ENCODE measurements at regions not wholly inside any gene's neighbourhood (a gene's known extent, or its start where the extent isn't known, plus 50 kb on each side); places are given as distances from the start of the nearest gene placed in this dataset.

DNA sequence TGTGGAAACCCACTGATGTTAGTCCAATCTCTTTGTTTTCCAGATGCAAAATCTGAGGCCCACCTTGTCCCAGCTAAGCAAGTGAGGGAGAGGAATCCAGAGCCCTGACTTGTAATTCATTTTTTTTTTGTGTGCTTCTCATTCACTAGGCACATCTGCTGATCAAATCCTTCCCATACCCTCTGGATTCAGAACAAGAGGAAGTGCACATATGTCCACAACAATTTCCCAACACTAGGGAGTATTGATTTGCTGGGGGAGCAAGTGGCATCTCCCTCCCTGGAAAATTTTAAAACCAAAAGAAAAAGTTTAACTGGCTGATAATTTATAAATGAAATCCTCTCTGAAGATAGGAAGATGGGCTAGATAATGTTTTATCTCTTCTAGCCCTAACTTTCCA is 94.6 kb upstream of the RFC3 start:
- no peak for DNase-seq

DNA sequence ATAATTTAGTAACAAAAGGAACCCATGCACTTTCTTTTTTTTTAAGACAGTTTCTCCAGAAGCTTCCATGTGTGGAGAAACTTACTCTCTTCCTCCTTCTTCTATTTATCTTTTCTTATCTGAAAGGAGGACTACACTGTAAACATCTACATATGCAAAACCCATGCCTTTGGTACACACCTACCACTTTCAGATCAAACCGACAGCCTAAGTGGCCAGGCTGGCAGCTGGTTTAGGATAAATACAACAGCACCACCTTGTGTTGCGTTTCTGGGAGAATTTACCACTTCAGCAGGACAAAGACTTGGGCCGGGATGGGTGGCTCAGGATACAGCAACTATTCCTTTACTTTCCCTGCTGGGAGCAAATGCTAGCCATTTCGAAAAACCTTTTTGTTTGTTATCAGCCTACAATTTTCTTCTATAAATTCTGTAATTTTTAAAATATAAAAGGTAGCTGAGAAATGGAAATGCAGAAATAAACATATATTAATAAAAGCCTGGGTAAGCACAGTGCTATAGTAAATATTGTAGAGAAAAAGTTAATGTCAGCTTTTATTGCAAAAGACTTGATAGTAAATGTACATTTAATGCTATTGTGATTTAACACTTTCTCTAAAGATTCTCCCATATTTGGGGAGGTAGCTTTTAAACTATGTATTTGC is 94.0 kb upstream of the RFC3 start:
- peak; percentile 85 for DNase-seq

DNA sequence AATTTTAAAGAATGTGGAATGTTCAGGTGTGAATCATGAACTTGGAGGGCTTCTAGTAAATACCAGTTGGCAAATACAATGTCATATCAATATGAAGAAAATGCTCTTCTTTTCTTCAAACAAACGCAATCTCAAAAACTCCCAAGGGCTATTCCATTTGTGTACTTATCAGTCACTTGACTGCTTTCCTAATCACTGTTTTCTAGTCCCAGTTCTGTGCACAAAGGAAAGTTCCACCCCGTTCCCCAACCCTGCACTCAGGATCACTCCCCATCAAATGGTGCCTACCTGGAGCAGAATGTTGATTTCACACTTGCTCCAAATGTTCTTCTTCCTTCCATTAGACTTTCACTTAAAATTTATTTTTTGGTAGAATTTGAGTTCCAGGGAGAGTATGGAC is 92.6 kb upstream of the RFC3 start:
- no peak for DNase-seq

DNA sequence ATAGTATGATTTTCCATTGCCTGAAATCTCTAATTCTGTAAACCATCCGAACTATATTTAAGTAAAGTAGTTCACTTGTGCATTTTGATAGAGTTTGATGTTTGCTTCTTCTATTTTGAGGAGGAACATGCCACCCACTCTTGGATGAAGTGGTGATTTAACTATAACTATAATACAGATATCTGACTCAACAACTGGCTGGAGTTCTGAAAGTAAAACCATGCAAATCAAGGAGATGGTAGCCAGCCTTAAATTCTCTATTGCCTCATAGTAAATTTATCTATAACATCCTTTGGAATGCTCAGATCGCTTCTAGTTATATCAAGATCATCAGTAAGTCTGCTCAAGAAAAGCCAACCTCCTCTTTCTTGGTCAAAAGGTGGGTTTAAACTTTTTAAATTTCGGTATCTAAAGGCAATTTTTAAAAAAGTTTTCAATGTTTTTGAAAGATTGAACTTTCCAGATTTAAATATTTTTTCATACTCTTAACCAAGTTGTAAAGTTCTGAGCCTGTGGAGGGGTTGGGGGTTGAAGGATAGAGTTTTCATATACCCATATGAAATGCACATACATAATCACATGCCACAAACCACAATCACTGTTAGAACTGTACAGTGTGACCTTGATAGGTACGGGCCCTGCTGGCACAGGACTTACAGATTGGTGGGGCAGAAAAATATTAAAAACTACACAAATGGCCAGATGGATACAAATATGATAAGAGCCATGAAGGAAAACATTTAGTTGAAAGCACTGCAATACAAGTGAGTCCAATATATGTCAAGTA is 90.5 kb upstream of the RFC3 start:
- DNase-seq, result no peak

DNA sequence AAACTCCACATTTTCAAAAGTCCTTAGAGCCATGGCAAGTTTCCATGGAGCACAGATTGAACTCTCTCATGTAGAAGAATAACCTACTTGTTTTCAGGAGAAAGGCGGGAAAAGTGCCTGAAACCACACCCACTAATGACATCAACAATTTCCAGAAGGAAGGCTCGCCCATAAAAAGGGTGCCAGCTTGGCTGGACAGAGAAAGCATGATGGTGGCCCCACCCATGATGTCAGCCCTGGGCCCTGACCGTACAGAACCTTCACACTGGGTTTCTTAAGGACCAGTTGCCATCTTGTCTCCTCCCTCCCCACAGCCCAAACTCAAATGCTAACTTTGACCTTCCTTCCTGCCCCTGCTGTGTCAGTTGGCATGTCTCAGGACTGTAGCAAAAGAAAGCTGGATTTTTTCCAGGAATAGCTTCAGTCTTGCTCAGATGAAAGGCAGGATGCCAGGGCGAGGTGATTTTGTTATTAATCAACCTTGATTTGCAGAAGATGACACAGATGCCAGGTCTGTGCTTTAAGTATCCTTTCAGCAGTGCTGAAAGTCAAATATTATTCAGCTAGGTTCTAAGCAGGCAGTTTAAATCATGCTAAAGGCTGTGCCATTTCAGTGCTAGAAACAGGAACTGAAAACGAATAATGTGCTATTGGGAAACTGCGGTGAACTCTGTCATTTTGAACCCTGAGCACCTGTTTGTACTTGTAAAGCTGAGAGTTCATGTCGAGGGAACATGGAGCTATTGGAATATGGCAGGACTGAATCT is 89.5 kb upstream of the RFC3 start:
- DNase-seq, result no peak

DNA sequence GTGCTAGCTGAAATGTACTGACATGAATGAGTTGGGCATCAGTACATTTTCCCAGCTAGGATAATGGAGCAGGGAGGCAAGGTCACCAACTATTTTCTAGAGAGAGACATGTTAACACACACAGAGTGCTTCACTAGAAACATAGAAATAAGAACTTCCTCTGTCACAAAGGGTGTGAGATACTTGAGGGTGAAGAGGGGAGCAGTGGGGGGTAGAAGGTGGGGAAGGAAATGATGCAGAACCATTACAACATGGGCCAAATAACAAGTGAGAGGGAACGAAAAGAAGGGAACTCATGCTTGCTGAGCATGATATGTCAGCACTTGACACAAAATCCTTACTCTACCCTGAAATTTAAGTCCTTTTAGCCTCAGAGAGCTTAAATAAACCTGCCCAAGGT is 87.8 kb upstream of the RFC3 start:
- DNase-seq, result no peak

DNA sequence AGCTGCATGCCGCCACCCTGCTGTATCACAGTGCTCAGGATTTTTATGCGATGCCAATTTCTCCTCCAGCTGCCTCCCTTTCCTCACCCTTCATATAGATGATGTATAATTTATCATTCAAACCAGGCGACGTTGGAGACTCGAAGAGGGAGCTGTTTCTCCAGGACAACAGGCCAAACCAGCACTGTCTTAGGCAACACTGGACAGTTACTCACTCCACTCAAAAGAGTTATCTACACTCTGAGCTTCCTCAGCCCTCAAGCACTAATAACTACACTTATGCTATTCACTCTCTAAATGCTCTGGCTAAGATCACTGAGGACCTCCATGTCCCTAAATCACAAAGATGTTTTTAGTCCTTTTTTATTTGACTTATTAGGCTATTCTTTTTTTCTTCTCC is 87.3 kb upstream of the RFC3 start:
- DNase-seq, result no peak

DNA sequence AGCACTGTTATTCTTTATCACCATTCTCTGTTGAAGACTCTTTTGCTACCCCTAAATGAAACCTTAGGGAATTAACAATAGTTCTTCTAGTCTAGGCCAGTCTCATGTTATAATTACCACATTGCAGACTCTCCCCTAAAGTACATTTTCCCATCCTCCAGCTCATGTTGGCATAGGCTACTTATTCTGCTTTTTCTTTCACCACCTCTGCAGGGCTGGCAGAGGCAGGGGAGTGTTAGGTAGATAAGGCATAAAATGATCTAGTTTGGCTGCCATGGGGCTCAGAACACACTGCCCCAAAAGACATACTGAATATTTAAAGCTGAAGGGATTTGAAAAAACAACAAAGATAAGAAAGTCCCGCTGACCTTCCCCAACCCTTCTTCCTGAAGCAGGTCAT is 82.7 kb upstream of the RFC3 start:
- DNase-seq, result no peak

DNA sequence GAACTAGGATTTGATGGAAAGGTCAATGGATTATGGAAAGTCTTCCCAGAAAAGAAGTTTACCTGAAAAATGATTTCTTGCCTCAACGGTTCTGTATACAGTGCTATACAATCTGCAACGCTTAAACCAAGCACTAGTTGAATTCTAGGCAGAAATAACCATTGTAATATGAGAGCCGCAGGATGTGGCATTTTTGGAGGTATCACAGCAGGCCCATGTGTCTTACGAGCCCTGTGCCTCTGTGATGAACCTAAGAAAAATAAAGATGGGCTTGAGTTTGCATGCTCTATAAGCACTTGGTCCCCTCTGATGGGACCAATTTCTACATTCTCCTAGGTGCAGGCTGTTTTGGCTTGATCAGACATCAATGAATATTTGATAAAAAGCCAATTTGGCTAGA is 78.7 kb upstream of the RFC3 start:
- no peak for DNase-seq

DNA sequence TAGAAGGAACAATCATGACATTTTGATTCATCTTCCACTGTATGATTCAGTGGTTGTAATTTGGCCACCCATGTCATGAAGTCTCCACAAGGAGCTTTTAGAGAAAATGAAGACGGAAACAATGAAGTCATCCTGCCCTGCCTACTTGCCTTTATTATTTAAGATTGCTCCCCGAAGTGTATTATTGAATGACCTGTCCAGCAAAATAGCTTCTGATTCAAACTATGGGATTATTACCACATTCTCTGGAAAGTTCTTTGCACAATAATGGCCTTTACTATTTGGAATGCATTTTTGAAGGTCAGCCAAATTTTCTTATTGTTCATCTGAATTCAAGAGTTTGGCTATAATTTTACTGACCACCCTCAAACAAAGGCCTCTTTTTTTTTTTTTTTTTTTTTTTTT is 77.8 kb upstream of the RFC3 start:
- peak; percentile 67 for DNase-seq

DNA sequence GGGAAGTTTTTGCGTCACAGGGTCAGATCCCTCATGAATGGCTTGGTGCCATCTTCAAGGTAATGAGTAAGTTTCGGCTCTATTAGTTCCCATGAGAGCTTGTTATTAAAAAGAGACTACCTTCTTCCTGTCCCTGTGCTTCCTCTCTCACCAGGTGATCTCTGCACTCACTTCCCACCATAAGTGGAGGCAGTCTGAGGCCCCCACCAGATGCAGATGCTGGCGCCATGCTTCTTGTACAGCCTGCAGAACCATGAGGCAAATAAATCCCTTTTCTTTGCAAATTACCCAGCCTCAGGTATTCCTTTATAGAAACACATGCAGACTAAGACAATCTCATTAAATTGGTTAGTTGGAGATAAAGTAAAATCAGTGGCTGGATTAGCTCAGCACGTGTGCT is 75.6 kb upstream of the RFC3 start:
- no peak for DNase-seq

DNA sequence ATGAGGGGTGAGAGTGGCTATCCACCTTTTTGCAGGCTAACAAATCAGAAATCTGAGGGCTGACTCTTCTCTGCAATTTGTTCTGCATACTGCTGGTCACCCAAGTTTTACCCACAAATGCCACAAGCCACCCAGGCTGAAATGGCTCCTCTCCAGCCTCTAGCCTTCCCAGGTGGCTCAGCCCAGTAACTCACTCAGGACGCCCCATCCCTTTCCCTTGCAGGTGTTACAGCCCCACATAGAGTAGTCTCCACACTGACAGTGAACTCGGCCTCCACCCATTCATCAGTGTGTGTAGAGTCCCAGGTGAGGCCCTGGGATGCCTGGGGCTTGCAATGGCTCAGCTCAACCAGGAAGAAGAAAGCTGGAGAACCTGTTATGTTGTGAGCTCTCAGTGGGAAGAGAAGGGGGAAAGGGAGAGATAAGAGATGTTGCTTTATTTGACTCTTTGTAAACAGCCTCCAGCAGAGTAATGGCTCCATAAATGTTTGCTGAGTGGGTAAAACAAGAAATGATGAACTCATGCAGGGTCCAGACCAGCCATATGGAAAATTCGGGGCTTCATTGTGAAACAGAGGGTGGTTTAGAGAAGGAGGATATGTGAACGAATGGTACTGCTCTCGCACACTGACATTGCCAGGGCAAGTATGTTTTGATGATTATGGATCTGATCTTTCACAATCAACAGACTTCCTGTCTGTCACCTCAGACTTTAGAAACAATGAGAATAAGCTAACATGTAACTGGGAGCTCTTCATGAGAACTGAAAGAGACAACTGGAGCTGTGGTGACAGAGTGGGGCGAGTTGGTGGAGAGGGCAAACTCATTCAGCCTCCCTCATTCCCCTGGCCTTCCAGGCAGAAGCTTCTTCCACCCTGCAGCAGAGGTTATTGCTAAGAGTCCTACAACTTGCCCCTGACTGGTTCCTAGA is 74.2 kb upstream of the RFC3 start:
- no peak for DNase-seq

DNA sequence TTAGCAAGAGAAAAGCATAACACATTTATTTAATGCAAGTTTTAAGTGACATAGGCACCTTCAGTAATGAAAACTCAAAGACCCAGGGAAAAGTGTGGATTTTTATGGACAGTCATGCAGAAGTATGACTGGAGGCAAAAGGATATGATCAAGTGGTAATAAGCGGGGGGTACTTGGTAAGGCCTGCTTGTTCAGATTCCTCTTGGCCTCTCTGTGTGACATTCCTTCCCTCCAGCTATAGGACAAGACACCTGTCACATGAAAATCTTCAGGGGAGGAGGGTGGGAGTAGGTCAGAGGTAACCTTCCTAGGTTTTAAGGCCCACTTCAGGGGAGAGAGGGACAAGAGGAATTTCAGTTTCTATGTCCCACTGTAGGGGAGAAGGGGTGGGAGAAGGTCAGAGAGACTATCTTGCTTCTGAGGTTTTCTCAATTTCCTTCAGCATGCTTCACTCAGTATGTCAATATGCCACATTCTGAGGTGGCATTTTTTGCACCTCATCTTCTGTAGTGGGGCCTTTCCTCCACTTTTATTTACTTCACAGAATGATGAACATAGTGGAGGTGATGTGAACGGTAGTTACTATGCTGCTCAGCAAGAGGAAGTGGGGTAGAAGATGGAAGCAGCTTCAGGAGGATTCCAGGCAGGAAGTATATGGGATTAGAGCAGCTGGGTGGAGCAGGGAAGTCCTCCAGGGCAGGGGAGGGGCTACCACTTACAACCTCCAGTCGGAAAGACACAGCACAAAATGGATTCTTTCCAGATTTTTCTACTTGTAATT is 73.2 kb upstream of the RFC3 start:
- no peak for DNase-seq

DNA sequence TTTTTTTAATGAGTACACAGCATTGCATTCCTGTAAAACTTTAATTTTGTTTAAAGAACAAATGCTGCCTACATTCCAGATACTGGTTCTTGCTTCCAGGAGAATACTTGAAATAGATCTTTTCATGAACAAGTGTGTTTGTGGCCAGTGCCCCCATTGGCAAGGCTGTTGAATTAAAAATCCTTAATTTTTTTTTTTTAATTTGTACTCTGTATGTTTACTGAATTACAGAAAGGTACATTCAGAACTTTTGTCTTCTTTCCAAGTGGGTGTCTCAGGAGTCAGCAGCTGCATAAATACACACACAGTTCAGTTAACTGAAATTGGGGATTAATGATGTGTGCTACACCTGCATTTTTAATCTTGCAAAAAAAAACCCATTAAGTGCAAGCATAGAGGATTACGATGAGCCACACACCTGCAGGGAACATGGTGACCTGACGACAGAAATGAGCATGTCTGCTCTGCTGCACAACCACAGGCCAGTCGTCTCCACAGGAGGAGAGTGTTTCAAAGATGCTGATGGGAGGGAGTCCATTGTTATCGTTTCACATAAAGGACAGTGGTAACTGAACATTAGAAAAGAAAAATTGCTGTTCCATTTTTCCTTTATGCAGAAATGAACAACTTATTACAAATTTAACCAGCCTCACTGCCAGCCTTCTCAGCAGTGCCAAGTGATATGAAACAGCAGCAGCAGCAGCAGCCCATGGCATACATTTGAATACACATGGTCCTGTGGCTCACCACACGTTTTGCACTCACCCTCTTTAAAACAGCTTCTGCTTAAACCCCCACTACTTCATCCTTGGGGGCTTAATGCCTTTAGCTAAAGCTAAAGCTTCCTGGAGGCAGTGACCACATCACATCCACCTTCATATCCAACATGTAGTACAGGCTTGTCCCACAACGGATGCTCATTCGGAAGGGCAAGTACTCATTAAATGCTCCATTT is 72.3 kb upstream of the RFC3 start:
- DNase-seq, result no peak

DNA sequence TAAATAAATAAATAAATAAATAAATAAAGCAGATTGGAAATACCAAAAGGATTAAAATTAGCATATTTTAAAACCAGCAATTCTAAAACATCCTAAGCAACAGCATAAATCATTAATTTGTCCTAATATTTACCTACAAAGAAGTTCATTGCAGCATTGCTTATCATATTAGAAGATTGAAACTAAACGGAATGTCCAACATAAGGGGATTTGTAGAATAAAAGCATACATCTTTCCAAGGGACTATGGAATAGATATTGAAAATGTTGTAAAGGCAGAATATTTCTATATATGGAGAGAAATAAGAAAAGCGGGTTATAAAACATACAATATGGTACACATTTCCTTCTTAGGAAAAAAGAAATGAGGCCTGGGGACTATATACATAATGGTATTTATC is 71.1 kb upstream of the RFC3 start:
- no peak for DNase-seq

DNA sequence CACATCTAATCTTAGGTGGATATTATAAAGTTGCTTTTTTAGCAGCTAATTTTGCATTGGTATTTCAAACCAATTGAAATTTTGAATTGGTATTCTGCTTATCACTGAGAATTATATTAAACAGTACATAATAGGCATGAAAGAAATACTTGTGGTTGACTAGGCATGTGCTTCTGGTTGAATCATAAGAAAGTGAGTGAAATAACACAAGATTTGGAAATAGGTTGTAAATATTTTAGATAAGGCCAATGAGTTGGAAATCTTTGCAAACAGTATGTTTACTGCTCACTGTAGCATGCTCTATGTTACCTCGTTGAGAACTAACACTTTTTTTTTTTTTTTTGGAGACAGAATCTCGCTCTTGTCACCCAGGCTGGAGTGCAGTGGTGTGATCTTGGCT is 66.8 kb upstream of the RFC3 start:
- peak; percentile 40 for DNase-seq

DNA sequence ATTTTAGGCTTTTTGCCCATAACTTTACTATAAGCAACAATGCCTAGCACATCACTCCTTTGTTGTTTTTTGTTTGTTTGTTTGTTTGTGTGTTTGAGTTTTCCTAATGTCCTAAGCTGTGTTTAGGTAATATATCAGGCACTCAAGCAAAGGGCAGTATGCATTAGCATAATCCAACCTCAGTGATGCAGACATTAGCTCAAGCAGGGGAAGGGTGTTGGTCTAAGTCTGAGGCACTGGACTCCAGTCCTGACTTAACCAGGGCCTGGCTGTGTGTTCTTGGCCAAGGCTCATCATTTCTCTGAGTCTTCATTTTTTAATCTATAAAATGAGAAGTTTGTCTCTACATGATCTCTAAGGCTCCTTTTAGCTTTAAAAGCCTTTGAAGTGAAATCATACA is 65.9 kb upstream of the RFC3 start:
- no peak for DNase-seq

DNA sequence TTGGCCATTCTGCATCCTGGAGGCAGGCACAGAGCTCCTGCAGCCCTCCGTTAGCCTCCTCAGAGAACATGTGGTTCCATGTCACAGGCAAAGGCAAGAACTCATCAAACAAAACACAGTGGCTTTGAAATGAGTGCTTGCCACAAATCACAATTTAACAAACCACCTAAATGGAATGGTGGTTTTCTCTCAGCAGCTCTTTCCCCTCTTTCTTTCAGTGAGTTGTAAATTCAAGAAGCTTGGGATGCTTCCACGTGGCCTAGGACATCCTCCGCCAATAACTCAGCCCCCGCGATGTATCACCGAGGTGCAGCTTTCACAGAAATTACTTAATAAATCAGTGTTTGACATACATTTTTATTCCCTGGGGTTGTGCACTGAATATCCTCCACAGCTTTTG is 65.4 kb upstream of the RFC3 start:
- DNase-seq, result peak; percentile 65

DNA sequence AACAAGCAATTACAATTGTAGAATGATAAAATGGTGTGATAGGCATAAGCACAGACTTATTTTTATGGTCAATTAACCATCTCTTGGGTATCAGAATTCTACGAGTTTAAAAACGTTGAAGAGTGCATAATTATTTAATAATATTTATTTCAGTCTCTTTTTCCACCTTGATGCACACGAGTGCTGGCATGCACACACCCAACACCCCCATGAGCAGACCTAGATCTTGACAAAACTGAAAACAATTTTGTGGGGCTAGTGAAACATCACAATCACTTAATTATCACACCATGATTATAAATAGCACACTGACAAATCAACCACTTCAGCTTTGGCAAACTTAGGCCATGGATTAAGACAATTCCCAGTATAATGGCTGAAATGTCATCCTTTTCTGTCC is 61.0 kb upstream of the RFC3 start:
- no peak for DNase-seq

DNA sequence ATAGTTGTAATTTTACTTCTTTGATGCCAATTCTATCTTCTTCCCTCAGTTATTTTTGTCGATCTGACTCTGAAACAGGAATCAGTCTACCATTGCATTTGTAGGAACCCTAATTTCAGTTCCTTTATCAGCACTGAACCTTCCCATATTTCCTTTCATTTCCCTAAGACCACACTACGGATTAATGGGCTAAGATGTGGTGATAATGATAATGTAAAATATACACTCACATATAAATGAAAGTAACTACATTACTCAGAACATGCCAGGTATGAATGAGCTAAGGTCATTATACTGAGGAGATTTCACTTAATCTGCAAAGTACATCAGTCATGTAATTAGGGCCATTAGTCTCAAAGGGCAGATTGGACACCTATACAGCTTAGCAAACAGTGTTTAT is 60.2 kb upstream of the RFC3 start:
- no peak for DNase-seq

DNA sequence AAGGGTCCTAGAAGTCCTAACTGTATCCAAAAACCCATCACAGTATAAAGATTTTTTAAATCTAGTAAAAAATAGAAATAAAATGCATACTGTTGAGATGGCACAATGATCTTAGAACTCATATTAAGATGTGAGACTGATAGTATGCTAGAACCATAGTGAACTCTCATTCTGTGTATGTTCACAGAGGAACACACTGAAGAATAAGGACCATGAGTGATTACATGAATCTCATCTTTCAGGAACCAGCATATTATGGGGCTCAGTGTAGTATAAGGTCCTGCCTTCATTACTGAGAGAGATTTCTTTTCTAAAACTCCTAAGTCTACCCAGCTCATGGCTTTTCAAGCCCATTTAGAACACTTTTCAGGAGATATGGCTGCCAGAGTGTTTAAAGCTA is 59.8 kb upstream of the RFC3 start:
- DNase-seq, result no peak

Data from fibroblast of skin of abdomen (primary cell).